ENCODE measurements at regions not wholly inside any gene's neighbourhood (a gene's known extent, or its start where the extent isn't known, plus 50 kb on each side); places are given as distances from the start of the nearest gene placed in this dataset.

DNA sequence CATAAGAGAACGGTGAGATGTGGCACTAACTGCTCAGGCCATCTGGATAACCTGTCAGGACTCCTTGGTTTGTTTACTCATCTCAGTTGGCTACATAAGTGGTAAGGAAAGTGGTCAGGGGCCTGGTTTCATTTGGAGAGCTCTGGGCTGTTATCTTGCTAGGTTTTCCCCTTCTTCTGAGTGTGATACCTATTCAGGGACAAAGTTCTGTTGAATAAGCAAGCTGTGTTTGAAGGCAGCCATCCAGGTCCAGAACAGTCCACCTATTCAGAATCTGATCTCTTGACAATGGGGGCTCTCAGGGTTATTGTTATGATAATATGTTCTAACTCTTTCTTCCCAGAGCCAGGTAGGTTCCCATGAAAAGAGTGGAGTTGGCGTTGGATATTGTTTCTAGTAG is 194.9 kb downstream of the PAH start:
- ChIA-PET POLR2A (no interaction called here), CTCF (no interaction called here)
- H3K4me3 ChIP-seq (ENCODE audit: low read depth, low read length) = no peak overlapping the region
- no peak for DNase-seq (ENCODE audit: low read depth, low spot score)
- TF ChIP-seq, protein P1, sequence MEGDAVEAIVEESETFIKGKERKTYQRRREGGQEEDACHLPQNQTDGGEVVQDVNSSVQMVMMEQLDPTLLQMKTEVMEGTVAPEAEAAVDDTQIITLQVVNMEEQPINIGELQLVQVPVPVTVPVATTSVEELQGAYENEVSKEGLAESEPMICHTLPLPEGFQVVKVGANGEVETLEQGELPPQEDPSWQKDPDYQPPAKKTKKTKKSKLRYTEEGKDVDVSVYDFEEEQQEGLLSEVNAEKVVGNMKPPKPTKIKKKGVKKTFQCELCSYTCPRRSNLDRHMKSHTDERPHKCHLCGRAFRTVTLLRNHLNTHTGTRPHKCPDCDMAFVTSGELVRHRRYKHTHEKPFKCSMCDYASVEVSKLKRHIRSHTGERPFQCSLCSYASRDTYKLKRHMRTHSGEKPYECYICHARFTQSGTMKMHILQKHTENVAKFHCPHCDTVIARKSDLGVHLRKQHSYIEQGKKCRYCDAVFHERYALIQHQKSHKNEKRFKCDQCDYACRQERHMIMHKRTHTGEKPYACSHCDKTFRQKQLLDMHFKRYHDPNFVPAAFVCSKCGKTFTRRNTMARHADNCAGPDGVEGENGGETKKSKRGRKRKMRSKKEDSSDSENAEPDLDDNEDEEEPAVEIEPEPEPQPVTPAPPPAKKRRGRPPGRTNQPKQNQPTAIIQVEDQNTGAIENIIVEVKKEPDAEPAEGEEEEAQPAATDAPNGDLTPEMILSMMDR (IDR thresholded peaks at IDR 0.05; ENCODE audit: insufficient read depth, low read length, missing control alignments) = no peak

DNA sequence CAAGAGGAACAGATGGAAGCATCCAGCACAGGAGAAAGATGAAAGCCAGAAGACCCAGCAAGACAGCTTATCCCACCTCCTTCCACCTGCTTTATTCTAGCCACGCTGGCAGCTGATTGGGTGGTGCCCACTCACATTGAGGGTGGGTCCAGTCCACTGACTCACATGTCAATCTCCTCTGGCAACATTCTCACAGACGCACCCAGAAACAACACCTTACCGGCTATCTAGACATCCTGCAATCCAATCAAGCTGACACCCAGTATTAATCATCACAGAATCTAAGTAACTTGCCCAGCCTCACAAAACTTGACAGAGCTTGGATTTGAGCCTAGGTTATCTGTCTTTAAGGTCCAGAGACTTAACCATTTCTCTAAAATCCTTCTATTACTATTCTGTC is 208.9 kb downstream of the PAH start:
- CTCF ChIA-PET = no interaction called here
- POLR2A ChIA-PET = no interaction called here
- TF ChIP-seq, protein P1 (IDR thresholded peaks at IDR 0.05; ENCODE audit: insufficient read depth, low read length, missing control alignments) = no peak
- no peak overlapping the region for H3K4me3 ChIP-seq (ENCODE audit: low read depth, low read length)
- no peak for DNase-seq (ENCODE audit: low read depth, low spot score)

DNA sequence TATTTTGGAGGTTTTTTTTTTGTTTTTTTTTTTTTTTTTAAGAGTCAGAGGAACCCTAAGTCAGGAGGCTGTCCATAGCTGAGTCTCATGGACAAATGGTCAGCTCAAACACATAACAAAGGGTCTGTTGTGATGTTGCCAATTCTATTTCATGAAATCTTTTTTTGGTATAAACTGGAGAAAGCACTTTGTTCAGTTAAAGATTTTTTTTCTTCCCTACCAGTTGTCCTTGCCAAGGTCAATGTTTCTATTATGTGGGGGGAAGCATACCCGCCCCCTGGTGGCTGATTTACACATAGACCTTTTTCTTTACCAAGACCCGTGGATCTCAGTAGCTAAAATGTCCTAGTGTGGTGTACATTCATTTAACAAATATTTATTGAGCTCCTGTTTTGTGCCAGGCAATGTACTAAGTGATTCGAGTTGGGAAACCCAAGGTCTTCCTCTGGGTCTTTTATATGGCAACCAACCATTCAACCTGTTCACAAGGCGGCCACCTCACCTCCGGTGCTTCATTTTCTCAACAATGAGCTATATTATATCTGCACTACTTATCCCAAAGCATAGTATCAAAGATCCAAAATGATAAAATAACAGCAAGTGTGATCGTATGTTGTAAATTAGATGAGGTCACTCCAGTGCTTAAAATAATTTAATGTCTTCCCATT is 214.5 kb downstream of the PAH start:
- TF ChIP-seq, protein P1 (IDR thresholded peaks at IDR 0.05; ENCODE audit: insufficient read depth, low read length, missing control alignments) = peak; percentile 60
- peak; percentile 7 for DNase-seq (ENCODE audit: low read depth, low spot score)
- H3K4me3 ChIP-seq (ENCODE audit: low read depth, low read length) = no peak overlapping the region
- ChIA-PET CTCF (interaction anchor here (0.7 to 3.1 kb wide), 44 partner anchors 8 to 766 kb away, joined by 3 to 30 read pairs (median 5); no protein-coding TSS in a partner anchor), POLR2A (no interaction called here)

DNA sequence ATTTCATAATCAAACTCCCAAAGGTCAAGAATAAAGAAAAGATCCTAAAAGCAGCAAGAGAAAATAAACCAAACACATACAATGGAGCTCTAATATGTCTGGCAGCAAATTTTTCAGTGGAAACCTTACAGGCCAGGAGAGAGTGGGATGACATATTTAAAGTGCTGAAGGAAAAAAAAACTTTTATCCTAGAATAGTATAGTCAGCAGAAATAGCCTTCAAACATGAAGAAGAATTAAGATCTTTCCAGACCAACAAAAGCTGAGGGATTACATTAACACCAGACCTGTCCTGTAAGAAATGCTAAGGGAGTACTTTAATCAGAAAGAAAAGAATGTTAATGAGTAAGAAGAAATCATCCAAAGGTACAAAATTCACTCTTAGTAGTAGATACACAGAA is 215.7 kb upstream of the IGF1 start:
- CTCF ChIA-PET = no interaction called here
- POLR2A ChIA-PET = no interaction called here
- TF ChIP-seq, protein P1 (IDR thresholded peaks at IDR 0.05; ENCODE audit: insufficient read depth, low read length, missing control alignments) = no peak

DNA sequence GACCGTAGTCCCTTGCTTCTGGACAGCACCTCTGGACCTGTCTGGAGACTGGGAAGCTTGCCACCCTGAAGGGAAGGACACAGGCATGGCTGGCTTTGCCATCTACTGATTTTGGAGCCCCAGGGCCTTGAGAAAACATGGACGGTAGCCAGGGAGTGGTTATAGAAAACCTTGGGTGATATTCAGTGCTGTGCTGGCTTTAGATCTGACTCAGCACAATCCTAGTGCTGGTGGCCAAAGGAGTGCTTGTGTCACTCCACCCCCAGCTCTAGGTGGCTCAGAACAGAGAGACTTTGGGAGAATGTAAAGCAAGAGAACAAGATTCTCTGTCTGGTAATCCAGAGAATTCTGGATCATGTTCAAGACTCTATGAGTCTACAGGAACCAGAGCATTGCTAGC is 214.5 kb upstream of the IGF1 start:
- TF ChIP-seq, protein P1 (IDR thresholded peaks at IDR 0.05; ENCODE audit: insufficient read depth, low read length, missing control alignments) = no peak
- ChIA-PET CTCF (interaction anchor here (1.9 kb wide), 1 partner anchor 8 kb away, joined by 6 read pairs; no protein-coding TSS in a partner anchor), POLR2A (no interaction called here)
- no peak for DNase-seq (ENCODE audit: low read depth, low spot score)
- no peak overlapping the region for H3K4me3 ChIP-seq (ENCODE audit: low read depth, low read length)

More for the DNA sequence above, 215.7 kb upstream of the IGF1 start:
- H3K4me3 ChIP-seq (ENCODE audit: low read depth, low read length) = no peak overlapping the region
- no peak for DNase-seq (ENCODE audit: low read depth, low spot score)

DNA sequence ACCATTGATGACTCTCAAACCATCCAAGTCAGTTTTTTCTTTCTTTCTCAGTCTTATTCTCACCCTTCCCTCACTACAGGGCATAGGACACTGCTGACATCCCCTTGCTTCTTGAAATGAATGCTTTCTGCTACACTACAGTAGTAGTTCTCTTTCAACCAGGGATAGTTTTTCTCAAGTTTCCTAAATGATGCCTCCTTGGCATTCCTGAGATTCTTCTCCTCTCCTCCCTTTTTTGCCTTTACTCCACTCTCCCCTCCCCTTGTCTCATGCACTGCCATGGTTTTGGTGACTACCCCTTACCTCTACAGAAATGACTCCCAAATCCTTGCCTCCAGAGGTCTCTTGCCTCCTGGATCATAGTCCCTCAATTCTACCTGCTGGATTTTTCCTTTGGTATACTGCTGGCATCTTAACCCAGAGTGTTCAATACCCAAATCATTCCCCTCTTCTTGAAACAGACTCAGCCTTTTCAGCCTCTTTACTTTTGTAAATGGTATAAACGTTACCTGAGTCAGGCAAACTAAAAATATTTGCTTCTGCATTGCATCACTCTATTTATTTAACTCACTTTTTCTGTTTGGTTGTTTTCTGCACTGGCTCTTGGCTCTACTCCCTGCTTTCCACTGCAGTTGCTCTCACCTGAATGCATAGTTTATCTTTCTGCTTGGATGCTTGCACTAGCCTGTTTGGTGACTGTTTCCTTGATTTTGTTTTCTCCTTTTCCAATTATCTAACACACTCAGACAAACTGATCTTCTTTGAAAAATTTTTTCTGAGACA is 211.6 kb upstream of the IGF1 start:
- ChIA-PET POLR2A (no interaction called here), CTCF (interaction anchor here (2.1 kb wide), 1 partner anchor 11 kb away, joined by 9 read pairs; no protein-coding TSS in a partner anchor)
- TF ChIP-seq, protein P1 (IDR thresholded peaks at IDR 0.05; ENCODE audit: insufficient read depth, low read length, missing control alignments) = no peak
- no peak overlapping the region for H3K4me3 ChIP-seq (ENCODE audit: low read depth, low read length)
- no peak for DNase-seq (ENCODE audit: low read depth, low spot score)

All from AG04449 (cell line).